GM12874 (cell line): ENCODE measurements at regions not wholly inside any gene's neighbourhood (a gene's known extent, or its start where the extent isn't known, plus 50 kb on each side); places are given as distances from the start of the nearest gene placed in this dataset.

ENCODE experiments used
- TF ChIP-seq, protein P1 (sequence below): IDR thresholded peaks from 2 replicates; pipeline ENCODE4 v1.5.1; 2011; ENCODE audit warnings: low read depth, mild to moderate bottlenecking, control low read depth, low read length, moderate library complexity; ENCODE audit not compliant: insufficient read depth

DNA sequence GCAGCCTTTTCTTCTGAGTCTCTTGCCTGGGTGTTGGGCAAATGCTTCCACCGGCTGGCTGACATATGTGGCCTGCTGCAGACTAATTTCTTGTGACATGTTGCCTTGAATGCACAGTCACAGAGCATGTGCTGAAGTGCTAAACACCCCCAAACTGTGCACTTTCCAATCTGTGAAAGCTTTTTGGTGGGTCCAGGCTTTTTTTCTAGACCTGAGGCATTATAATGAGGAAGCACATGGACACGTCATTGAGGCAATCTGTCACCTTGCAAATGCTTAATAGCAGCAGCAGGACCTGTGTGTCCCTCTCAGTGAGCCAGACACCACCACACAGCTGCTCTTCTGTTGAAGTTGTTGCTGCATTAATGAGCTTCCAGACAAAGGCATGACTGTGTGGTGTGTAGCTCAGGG lies 274.7 kb downstream of the ELAVL2 start:
- TF ChIP-seq, protein P1, sequence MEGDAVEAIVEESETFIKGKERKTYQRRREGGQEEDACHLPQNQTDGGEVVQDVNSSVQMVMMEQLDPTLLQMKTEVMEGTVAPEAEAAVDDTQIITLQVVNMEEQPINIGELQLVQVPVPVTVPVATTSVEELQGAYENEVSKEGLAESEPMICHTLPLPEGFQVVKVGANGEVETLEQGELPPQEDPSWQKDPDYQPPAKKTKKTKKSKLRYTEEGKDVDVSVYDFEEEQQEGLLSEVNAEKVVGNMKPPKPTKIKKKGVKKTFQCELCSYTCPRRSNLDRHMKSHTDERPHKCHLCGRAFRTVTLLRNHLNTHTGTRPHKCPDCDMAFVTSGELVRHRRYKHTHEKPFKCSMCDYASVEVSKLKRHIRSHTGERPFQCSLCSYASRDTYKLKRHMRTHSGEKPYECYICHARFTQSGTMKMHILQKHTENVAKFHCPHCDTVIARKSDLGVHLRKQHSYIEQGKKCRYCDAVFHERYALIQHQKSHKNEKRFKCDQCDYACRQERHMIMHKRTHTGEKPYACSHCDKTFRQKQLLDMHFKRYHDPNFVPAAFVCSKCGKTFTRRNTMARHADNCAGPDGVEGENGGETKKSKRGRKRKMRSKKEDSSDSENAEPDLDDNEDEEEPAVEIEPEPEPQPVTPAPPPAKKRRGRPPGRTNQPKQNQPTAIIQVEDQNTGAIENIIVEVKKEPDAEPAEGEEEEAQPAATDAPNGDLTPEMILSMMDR, result no peak

DNA sequence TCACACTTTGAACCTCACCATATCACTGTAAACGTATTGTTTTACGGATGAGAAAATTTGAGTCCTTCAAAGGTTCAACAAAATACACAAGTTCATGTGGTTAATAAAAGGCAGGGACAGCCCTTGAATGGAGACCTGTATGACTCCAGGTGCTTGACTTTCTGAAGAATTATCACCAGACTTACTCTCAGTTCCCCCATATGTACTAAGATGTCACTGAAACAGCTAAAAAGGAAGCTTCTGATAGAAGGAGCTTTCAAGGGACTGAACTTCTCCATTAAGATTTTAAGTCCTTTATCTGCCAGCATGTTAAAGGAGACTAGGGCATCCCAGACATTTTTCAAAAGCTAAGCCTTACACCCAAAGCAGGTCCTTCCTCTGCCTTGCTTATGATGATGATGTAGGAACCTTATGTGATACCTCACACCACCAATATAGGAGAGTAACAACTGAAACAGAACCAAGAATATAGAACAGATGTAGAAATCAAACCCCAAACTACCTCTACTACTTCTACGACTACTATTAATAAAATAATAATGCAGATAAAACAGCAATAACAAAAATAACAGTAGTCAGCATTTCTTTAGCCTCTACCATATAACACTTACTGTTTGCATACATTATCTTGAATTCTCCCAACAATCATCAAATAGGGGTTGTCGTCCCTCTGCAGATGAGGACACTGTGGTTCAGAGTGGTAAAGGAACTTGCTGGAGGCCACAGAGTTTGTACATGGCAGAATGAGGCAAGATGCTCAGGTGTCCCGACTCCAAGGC lies 273.9 kb downstream of the ELAVL2 start:
- TF ChIP-seq, protein P1, result no peak

- TF ChIP-seq, protein P1, result no peak
Observed at GRCh38 chr9:23552876-23553601, 273.0 kb downstream of the ELAVL2 start.

DNA sequence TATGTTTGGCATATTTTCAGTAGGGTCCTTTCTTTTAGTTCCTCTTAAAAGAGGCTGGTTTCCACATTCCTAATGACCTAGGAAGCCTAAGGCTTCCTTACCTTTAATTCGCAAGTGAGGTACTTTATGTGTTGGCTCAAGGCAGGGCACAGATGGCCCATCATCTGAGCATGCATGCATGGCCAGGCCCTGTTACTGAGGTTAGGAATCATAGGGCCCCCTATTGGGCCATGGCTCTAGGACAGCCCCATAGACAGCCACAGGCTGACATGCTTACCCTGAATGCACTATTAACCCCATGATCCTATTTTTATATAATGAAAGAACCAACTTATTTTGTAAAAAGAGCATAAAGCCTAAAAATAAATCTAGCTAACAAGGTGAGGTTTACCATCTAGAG lies 271.4 kb downstream of the ELAVL2 start:
- TF ChIP-seq, protein P1, result no peak

GRCh38 chr9:23555851-23556250 lies 270.2 kb downstream of the ELAVL2 start:
- TF ChIP-seq, protein P1, result no peak

DNA sequence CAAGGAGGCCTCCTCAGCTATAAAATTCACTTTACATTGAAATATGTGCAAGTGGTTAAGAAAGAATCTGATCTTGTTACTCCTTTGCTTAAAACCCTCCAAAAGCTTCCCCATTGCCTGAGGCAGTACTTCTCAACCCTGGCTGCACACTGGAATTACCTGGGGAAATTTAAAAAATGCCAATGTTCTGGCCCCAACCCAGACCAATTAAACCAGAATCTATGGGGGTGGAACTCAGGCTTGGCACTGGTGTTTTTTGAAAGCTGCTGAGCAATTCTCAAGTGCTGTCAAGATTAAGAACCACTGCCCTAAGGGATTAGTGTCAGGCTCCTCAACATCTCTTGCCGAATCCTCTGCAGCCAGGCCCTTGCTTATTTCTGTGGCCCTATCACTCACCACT lies 269.6 kb downstream of the ELAVL2 start:
- TF ChIP-seq, protein P1, result no peak

DNA sequence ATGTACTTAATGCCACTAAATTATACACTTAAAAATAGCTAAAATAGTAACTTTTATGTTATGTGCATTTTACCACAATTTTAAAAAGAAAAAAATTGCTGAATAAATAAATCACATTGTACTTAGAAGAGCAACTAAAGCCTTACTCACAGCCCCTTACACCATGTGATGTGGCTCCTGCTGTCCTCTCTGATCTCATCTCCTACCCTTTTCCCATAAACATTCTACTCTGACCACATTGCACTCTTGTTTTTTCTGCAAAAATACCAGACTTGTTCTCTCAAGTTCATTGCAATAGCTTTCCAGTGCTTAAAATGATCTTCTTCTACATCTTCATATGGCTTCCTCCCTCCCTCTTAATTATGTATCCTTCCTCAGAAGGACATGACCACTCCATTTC lies 268.4 kb downstream of the ELAVL2 start:
- TF ChIP-seq, protein P1, result no peak
